NB4 (cell line): ENCODE measurements at regions not wholly inside any gene's neighbourhood (a gene's known extent, or its start where the extent isn't known, plus 50 kb on each side); places are given as distances from the start of the nearest gene placed in this dataset.

Experiments
- MYC ChIP-seq: IDR thresholded peaks from 2 replicates; pipeline ENCODE4 v1.6.1; 2011; ENCODE audit warnings: low read depth, low read length
- POLR2A ChIP-seq: IDR thresholded peaks from 2 replicates; pipeline ENCODE4 v1.6.1; 2011; ENCODE audit warnings: mild to moderate bottlenecking; ENCODE audit not compliant: insufficient read length; ENCODE audit errors: extremely low read depth
- TF ChIP-seq, protein P1 (sequence below): IDR thresholded peaks from one replicate; pipeline ENCODE4 v1.5.1; 2012; ENCODE audit warnings: low read depth, low read length

DNA sequence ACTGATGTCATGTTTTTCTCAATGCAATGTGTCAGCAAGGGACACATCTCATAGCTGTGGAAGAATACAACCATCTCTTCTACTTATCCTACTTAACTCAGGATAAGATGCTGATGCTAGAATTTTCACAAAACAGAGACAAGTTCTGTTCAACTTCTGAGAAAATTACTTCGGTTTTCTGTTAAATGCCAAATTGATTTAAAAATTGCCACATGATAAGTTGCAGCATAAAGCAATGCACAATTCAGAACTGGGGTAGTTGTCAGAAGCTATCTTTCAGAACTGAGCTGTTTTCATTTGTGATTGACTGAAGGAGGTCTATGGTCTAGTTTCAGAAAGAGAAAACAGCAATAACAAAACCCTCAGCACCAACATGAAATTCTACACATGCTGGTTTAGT lies 954.8 kb upstream of the C9orf72 start:
- TF ChIP-seq, protein P1, sequence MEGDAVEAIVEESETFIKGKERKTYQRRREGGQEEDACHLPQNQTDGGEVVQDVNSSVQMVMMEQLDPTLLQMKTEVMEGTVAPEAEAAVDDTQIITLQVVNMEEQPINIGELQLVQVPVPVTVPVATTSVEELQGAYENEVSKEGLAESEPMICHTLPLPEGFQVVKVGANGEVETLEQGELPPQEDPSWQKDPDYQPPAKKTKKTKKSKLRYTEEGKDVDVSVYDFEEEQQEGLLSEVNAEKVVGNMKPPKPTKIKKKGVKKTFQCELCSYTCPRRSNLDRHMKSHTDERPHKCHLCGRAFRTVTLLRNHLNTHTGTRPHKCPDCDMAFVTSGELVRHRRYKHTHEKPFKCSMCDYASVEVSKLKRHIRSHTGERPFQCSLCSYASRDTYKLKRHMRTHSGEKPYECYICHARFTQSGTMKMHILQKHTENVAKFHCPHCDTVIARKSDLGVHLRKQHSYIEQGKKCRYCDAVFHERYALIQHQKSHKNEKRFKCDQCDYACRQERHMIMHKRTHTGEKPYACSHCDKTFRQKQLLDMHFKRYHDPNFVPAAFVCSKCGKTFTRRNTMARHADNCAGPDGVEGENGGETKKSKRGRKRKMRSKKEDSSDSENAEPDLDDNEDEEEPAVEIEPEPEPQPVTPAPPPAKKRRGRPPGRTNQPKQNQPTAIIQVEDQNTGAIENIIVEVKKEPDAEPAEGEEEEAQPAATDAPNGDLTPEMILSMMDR = no peak
- no peak for TF ChIP-seq POLR2A
- no peak for TF ChIP-seq MYC
